Left renal cortex interstitium (tissue), 4 donors: ENCODE measurements at regions not wholly inside any gene's neighbourhood (a gene's known extent, or its start where the extent isn't known, plus 50 kb on each side); places are given as distances from the start of the nearest gene placed in this dataset.

Experiments used
- DNase-seq, 4 donors: peaks; one replicate each; pipeline ENCODE4 v3.0.0-alpha.2; 2013; ENCODE audit warnings: low read depth in 4 of 4, low spot score in 2 of 4, missing footprints in 1 of 4

DNA sequence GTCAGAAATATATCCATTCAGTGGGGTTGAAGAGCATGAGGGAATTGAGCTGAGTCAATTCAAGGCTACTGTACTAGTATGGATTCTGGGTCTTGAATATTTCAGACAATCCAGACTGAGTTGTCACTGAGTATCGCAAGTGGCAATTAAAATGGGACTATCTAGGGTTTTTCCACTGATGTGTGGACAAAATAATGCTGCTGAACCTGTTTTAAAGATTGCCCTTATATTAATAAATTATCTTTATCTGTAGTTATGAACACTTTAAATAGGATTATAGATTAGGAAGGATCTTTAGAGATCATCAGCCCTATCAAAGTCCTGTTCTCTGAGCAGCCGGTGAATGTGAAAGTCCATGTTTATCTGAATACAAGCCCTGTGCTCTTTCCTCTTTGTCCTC is 478.3 kb upstream of the KIRREL3 start:
- no peak for DNase-seq

DNA sequence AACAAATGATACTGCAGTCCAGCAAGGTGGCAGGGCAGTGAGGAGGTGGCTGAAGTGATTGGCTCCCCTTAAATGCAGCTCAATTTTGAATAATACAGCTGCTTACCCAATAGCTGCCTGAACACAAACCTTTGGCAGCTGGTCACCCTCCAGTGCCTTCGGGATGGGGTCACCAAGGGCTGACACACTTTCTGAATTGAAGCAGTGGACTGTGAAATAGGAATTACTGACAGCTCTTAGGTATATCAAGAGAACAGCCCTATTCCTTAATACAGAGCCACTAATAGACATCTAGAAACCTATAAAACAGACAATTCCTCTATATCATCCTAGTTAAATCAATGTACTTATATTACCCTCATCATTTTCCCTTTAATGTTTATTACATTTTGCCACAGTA is 474.2 kb upstream of the KIRREL3 start:
- DNase-seq = no peak

- no peak for DNase-seq
Observed at GRCh38 chr11:127472505-127472904, 471.9 kb upstream of the KIRREL3 start.

- DNase-seq = no peak
Observed at GRCh38 chr11:127471662-127472061, 471.1 kb upstream of the KIRREL3 start.

DNA sequence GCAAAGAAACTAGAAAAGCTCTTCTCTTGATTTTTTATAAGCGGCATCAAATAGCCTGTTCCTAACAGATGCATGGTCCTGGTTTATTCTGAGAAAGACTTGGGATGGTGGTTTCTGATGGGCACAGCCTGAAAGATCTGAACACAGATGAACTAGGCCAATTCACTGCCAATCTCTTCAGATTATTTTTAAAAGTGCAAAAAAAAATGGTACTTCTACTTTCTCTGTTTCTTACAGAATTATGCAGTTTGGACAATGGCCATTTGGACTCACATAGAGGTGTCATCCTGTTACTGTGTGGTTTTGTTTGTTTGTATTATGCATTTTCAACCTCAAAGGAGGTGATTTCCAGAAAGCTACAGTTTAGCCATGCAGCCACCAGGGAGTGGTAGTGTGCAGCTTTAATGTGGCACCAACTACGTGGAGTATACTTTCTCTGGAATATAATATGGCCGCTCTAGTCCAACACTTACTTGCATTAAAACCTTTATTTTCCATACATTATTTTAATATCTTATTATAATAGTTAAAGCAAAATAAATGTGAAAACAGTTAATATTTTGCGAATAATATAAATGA is 469.8 kb upstream of the KIRREL3 start:
- no peak for DNase-seq

GRCh38 chr11:127464325-127464724 is 463.8 kb upstream of the KIRREL3 start:
- no peak for DNase-seq

DNA sequence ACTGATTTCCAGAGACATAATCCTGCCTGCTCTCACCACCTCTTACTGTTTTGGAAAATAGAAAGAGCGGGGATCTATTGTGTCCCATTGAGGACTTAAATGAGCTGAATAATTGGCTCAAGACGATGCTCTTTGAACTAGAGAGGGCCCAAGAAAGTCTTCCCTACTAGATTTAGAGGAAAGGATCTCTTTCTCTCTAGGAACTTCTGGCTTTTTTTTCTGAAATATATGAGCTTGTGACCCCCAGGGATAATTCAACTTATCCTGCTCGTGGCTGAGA is 461.4 kb upstream of the KIRREL3 start:
- DNase-seq = no peak

- DNase-seq = no peak
Observed at GRCh38 chr11:127461241-127462064, 460.9 kb upstream of the KIRREL3 start.

- no peak for DNase-seq
Observed at GRCh38 chr11:127458561-127458960, 458.0 kb upstream of the KIRREL3 start.

GRCh38 chr11:127454856-127455255 is 454.3 kb upstream of the KIRREL3 start:
- no peak for DNase-seq

DNA sequence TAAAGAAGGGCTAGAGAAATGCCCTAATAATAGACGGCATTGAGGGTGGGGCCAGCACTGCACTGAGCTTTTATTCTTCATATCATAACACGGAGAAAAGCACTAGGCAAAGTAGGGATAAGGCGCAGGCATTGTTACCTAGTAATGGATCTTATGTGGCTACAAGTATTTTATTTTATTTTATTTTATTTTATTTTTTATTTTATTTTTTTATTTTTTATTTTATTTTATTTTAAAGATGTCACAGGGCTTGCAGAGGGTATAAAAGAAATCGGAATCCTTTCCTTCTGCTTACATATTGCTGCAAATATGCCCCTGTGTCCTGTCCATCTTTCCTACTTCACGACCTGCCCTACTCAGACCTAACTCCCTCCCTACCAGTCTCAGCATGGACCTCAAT is 452.0 kb upstream of the KIRREL3 start:
- no peak for DNase-seq

GRCh38 chr11:127451861-127452260 is 451.3 kb upstream of the KIRREL3 start:
- DNase-seq = no peak

DNA sequence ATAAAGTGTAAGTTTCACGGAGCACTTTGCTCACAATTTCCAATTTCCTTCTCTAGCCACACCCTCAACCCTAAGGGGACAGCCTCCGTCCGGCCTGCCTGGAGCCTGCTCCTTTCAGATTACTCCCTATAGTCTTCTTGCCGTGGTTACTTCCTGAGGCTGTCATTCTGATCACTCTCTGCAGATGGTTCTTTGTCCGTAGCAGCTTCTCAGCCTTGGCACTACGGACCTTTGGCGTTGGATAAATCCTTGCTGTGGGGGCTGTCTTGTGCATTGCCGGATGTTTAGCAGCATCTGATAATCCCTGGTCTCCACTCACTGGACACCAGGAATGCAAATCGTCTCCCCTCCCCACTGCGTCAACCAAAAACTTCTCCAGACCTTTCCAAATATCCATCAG is 447.5 kb upstream of the KIRREL3 start:
- DNase-seq = no peak

DNA sequence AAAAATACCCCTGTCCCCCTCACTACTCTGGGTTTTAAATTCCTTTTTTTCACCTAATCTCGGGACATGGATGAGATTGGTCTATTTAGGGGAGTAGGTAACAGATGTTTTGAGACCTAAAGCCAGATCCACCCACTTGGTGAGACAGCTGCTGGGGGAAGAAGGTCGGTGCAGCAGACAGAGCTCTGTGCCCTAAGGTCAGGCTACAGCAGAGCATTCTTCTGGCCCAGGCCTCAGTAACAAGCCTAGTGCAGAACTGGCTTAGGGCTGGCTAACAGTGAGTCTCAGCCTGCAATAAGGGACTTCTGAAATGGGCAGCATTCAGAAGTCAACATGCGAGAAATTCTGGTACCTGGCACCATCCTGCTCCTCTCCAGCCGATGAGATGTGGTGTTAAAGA is 444.9 kb upstream of the KIRREL3 start:
- DNase-seq = no peak

DNA sequence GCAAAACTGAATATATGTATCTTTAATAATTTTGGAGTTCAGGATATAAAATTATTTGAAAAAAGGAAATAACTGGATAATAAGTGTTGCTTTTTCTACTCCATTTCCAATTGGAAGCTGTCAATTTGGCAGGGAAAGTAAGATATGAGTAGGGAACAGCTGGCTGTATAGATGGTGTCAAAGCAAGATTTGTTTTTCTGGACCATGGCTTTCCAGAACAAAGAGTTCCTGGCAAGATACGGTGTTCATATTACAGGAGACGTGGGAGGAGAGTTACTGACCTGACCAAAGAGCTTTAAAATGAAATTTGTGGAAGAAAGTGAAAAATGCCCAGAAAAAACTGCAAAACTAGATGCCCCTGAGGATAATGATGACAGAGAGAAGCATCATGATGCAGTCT is 442.7 kb upstream of the KIRREL3 start:
- DNase-seq = no peak

- DNase-seq = no peak
Observed at GRCh38 chr11:127440616-127441015, 440.0 kb upstream of the KIRREL3 start.

- DNase-seq = no peak
Observed at GRCh38 chr11:127425281-127425680, 424.7 kb upstream of the KIRREL3 start.

GRCh38 chr11:127424661-127425060 is 424.1 kb upstream of the KIRREL3 start:
- no peak for DNase-seq

DNA sequence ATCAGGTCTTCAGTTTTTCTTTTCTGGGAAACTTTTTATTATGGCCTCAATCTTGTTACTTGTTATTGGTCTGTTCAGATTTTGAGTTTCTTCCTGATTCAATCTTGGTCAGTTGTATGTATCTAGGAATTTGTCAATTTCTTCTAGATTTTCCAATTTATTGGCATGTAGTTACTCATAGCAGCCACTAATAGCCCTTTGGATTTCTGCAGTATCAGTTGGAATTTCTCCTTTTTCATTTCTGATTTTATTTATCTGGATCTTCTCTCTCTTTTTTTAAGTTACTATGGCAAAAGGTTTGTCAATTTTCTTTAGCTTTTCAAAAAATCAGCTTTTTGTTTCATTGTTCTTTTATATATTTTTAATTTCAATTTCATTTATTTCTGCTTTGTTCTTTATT is 419.6 kb upstream of the KIRREL3 start:
- DNase-seq = no peak

- no peak for DNase-seq
Observed at GRCh38 chr11:127412722-127413380, 412.3 kb upstream of the KIRREL3 start.

GRCh38 chr11:127412234-127412633 is 411.7 kb upstream of the KIRREL3 start:
- DNase-seq = no peak

- no peak for DNase-seq
Observed at GRCh38 chr11:127411283-127411682, 410.7 kb upstream of the KIRREL3 start.
